IPS-NIHi11 (cell line): ENCODE measurements at regions not wholly inside any gene's neighbourhood (a gene's known extent, or its start where the extent isn't known, plus 50 kb on each side); places are given as distances from the start of the nearest gene placed in this dataset.
"Not testable (repeated sequence)": the region's sequence is repeated elsewhere in the genome, so short reads cannot be mapped to it uniquely, and the experiment has no call there.

Source experiments
- DNase-seq: peaks from one replicate; pipeline ENCODE4 v3.0.0; 2012; ENCODE audit warnings: mixed read lengths, low spot score

DNA sequence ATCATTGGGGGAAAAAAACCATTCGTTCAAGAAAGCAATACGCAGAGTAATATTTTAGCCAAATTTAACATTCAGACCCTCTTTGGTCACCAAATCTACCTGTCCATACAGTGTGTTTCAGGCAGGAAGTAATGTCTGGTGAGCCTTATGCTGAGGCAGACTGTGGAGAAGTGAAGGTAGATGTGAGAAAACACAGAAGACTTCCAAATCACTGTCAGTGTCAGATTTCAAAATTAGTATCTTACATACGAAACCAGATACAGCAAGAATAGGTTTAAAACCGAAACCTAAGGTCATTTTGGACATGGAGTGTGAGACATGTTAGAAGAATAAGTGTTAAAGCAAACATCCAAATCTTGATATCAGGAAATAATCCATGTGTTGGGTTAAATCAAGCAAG is 664.5 kb upstream of the HTR2C start:
- no peak for DNase-seq

DNA sequence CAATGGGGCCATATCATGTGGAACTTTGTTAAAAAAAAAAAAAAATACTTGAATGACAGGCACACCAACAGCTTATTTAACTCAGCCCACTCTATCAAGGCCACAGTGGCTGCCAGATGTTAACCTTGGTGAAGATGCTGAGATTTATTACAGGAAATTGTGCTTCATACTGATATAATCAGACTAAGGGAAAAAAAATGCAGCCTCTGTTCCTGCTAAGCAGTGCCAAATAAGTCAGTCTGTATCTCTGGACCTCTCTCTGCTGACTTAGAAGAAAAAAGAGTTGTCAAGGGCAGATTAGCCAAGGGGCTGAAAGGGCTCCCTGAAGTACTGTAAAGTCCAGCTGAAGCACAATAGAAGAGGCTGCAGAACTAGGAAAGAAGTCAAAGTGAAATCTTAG is 677.7 kb upstream of the HTR2C start:
- DNase-seq = no peak

DNA sequence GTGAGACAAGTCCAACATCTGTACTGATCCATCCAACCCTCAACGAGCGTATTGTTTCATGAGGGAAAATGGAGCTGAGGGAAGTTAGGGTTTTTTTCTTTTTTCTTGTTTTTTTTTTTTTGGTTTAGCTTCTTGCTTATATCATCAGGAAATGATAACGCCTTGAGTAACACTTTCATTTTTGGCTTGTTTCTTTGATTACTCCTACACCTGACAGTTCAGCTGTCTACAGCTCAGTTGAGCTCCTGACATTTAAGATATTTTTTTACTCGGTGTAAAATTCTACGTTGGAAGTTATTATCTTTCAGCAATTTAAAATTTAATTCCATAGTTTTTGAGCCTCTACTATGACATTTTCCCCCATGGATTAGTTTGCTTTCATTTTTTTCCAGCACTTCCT is 691.0 kb upstream of the HTR2C start:
- no peak for DNase-seq

DNA sequence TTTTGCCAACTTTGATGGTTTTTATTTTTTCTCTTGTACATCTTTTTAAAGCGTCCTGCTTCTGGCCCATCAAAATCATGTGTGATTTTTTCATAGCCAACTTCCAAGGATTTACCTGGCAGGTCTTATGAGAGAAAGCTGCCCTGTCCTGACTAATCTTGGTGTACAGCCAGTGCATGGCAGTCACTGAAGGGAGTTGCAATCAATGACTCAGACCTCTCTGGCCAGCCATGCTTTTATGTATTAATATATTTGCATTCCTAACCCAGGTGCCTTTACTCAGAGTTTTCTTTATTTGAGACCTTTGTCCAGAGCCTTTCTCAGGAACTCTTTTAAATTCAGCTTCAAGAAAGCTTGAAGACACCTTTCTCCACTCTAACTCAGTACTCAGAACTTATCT is 691.5 kb upstream of the HTR2C start:
- no peak for DNase-seq

DNA sequence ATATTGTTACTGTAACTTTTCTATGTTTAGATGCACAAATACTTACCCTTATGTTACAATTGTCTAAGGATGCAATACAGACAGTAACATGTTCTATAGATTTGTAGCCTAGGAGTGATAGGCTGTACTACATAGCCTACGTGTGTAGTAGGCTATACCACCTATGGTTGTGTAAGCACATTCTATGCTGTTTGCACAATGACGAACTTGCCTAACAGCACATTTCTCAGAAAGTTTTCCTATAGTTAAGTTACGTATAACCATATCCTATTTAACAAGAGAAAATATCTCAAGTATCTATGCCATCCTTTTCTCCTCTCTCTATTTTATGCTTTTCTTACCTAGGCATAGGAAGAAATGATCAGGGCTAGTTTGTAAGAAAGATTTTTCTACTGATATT is 710.8 kb upstream of the HTR2C start:
- DNase-seq = no peak

DNA sequence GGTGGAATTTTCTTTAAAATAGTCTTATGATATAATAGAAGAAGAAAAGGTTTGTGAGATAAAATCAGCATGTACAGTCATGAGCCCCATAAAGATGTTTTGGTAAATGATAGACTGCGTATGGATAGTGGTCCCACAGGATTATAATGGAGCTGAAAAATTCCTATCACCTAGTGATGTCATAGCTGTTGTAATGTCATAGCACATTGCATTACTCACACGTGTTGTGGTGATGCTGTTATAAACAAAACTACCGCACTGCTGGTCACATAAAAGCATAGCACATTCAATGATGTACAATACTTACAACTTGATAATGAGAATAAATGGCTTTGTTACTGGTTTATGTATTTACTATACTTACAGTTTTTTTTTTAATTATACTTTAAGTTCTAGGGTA is 715.2 kb upstream of the HTR2C start:
- no peak for DNase-seq

DNA sequence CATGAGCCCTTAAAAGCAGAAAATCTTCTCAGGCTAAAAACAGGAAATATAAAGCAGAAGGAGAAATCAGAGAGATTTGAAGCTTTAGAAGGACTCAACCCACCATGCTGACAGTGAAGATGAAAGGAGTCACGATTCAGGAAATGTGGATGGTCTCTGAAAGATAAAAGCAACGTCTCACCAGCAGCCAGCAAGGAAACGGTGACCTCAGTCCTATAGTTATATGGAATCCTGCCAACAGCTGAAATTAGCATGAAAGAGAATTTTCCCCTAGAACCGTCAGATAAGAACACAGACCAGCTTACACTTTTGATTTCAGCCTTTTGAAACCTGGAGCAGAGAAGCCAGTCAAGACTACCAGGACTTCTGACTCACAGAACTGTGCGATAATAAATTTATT is 715.7 kb upstream of the HTR2C start:
- no peak for DNase-seq

DNA sequence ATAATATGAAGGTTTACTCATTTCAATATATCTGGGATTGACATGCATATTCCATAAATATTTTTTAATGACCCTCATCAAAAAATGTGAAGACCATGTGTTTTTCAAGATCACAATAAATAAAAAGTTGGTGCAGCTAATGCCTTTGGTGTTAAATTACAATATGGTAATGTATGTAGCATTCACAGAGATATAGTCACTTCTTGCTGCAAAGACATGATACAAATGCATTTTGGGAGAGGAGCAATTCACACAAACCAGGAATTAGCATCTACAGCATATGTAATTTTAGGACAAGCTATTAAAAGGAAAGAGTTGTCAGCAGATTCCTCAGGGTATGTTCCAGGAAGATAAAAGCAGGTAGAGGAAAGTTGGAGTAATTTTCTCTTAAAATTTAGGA is 734.5 kb upstream of the HTR2C start:
- DNase-seq = no peak

DNA sequence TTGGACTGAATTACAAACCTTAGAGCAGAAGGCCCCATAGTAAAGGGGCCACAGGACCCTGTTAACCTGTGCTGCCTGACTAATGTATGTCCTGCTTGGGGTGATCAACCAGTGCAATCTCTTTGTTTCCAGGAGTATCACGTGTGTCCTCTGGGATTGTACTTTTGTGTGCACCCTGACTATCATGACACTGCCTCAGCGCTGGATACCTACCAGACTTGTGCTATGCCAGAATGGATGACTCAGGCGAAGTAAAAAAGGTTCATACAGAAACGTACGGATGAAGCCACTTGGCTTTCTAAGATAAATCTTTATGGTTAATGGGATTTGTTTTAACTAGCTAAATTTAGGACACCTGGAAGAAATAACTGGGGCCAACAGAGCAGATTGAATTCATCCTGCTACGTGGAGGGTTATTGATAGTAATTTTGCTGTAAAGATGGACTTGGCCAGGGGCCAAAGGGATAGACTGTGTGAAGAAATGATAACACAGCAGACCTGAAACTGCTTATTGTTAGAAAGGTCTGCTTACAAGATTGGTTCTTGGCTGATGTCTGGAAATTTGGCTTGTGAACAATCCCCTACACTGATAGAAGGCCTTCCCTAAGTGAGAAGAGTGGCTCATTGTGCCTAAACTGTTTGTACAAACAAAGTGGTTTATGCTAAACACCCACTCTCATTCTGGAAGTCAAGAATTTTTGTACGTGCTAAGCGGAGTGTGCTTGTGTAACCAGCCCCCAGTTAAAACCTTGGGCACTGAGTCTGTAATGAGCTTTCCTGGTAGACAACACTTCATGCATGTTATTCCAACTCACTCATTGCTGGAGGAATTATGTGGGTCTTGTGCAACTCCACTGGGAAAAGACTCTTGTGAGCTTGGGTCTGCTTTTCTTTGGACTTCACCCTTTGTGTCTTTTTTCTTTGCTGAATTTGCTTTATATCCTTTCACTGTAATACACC is 750.5 kb upstream of the HTR2C start:
- DNase-seq = no peak

DNA sequence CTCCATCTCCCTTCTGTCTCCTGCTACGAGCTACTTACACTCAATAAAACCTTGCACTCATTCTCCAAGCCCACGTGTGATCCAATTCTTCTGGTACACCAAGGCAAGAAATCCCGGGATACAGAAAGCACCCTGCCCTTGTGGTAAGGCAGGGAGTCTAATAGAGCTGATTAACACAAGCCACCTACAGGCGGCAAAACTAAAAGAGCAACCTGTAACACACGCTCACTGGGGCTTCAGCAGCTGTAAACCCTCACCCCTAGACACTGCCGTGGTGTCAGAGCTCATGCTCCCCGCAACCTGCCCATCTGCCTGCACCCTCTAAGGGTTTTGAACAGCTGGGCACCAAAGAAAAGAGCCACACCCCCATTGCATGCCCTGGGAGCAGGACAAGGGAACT is 755.4 kb upstream of the HTR2C start:
- DNase-seq = peak; percentile 3

DNA sequence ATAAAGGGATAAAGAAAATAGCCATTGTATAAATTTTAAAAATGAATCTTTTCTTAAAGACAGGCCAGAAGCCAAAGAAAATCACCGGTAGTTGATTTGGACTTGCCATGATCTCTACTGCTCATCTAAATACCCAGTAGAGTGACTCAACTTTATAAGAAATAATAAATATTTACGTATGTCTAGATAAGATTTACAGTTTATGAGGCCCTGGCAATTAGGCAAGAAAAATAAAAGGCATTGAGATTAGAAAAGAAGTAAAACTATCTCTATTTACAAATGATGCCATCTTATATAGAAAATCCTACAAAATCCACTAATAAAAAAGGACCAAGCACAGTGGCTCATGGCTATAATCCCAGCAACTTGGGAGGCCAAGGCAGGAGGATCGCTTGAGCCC is 765.5 kb upstream of the HTR2C start:
- no peak for DNase-seq

DNA sequence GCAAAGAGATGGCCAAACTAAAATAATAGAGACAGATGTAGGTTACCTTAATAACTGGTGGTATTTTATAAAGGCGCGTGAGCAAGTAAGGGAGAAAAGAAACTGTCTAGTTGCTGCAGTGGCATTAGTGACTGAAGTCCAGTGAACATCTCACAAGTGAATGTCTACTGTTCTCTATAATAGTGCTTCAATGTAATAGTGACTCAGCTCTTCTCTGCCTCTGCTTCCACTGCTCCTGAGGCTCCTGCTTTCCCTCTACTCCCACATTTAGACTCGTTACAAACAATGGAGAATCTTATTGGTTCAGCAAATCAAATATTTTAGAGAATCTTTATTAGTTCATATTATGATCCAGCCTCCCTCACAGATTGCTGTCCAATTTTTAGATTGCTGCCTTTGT is 779.1 kb upstream of the HTR2C start:
- no peak for DNase-seq

DNA sequence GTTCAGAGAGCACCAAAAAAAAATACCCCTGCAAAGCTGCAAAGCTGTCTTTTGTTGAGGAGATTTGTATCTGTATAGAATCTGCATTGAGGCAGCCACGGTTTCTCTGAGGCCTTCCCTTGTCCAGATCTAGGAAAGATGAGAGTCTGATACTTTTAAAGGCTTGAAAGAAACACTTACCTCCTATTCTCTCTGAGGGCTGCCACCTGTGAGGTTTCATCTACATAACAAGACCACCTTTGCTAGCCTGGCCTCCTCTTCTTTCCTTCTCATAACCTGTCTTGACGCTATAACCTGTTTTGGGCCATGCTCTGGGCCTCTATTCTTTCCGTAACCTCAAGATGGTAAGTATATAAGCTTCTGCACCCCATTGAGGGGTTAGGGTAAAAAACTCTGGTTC is 779.6 kb upstream of the HTR2C start:
- no peak for DNase-seq

DNA sequence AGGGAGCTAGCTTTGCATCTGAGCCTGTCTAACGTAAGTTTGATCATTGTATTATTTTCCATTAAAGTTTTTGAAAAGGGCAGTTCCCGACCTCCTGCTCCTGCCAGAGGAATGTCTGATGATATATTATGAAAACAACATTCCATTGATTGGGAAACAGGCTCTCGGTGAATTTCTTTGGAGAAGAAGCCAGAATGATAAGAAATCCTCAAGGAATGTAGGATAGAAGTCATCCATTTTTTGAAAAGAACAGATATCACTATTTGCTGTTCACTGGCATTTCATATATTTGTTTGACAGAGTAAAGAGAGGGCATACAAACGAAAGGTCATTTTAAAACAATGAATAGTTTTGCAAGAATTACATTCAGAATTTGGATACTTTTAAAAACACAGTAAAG is 781.0 kb upstream of the HTR2C start:
- no peak for DNase-seq

DNA sequence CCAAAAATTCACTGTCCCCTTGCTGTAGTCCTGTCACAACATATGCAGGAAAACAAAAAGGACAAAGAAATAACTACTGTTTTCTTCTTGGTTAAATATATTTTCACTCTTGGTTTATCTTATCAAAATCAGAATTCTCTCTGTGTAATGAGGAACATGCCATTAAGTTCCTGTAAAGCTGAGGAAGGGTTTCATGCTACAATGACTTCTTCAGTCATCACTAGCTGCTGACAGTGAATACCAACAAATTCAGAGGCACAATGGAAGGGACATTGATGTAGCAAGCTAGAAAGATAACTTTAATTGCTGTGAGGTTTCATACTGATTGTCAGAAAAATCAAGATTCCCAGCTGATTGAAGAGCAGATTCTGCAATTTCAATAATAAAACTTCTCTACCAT is 782.9 kb upstream of the HTR2C start:
- no peak for DNase-seq

DNA sequence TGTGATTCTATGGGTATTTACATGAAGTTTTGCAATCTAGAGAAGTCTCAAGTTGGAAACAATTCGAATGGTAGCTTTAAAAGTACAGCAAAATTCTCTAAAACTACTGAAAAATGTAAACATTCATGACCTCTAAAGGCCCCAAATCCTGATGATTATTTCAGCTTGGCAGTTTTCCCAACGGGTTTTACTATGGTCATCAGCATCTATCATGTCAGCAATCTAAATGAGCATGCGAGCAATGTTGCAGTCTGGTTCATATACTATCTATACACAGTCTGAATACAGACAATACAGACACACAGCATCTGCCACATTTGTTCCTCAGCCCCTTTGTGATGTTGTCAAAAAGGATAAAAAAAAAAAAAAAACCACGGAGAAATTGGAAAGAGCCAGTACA is 790.3 kb upstream of the HTR2C start:
- no peak for DNase-seq

DNA sequence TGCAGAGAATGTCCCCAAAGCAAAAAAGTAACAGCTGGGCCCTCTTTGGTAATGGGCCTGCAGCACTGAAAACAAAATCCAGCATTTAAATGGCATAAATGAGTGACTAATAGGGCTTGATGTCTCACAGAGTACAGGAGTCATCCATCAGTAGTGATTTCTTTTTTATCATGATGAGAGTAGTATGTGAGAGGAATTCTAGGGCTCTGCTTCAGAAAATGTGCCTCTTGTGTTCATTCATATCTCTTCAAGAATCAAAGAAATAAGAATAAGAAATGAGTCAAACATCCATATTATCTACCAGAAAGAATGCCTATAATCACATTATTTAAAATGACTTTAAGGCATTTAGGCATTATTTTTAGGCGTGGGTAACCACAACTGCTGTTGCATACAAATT is 792.9 kb upstream of the HTR2C start:
- no peak for DNase-seq

DNA sequence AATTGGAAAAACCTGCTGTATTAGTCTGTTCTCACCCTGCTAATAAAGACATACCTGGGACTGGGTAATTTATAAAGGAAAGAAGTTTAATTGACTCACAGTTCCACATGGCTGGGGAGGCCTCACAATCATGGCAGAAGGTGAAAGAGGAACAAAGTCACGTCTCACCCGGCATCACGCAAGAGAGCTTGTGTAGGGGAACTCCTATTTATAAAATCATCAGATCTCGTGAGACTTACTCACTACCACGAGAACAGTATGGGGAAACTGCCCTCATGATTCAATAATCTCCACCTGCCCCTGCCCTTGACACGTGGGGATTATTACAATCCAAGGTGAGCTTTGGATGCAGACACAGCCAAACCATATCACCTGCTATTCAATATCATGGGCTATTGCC is 799.1 kb upstream of the HTR2C start:
- DNase-seq = not testable (repeated sequence)

DNA sequence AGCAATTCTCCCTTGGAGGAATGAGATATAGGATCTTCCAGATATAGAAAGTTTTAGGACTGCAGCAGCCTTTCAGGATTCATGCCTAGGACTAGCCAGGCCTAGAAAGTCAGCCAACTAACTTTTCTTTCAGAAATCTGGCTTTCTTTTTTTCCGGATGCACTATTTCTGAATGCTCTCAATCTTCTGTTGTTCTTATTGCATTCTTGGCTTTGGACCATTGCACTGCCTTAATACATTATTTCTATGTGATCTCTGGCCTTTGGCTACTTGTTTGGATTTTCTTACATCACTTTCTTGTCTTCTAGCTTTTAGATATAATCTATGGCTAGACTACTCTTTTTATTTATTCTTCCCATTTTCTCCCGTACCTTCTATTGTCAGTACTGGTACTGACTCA is 813.1 kb upstream of the HTR2C start:
- DNase-seq = no peak

DNA sequence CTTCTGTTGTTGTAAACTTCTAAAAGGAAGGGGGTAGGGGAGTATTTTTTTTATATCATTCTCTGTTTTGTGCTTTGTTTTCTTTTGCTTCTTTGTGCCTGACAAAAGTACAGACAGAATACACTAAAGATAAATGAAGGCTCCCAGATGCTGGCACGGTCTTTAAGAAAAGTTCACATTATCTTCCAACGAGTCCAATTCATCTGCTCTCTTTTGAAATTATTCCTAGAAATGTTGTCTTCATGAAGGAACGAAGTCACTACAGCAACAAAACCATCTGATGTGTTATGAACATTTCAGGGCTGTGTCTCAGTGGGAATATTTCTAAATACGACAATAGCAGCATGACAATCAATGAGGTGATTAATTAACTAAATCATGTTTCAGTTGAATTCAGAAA is 813.8 kb upstream of the HTR2C start:
- DNase-seq = no peak

DNA sequence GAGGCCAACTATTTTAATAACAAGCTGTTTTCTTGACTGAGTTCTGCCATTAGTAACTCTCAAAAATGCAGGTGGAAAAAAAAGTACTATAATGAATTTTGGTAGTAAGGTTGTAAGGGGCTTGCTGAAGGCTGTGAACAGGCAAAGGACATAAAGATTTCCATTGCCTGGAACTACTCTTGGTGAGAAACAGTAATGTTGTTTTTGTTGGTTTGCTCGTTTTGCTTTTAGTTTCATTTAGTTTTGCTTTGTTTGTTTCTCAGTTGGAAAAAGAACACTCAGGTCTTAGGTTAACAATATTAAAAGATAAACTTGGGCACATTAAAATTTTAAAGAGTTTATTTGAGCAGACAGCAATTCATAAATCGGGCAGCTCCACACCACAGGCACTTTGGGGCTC is 824.5 kb upstream of the HTR2C start:
- DNase-seq = no peak

DNA sequence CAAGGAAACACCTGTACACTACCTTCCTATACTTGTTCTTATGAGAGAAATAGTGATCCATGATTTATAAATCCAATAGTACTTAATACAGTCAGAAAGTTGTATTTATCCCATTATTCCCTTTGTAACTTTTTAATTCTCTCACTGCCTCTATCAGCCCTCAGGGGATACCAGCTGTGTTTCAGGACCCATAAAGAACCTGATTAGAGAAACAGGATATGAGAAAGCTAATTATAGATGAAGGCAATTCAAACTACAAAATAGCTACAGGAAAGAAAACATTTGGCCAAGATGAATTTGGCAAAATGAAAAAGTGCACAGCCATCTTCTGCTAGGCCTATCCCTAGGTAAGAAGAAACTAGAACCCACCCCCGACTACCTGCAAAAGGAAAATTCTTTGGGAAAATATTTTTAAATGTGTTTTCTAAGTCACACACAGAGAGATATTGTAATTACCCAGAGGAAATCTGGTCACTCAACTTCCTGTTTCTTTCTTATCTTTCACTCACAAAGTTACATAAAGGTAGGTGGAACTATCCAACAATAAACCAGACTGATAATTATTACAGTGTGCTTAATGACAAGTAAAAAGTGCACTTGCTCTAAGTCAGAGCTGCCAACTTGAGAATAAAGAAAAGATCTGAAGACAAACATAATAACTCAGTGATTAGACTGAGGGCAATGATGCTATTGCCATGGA is 836.5 kb upstream of the HTR2C start:
- DNase-seq = no peak

DNA sequence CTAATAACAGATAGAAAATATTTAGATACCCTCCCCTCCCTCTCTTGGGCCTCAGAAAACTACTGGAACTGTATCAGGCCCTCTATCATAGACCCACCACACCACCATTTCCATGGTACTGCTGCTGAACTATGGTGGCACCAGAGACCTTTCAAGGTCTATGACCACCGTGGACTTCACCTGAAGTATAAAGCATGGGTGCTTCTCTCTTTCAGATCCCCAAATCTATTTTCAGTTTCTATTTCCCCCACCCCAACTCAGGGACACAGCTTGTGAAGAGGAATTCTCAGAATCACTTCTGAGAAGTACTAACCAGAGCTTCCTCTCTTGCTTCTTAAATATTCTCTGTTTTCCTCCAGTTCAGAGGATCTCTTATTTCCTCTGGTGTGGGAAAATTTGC is 840.8 kb upstream of the HTR2C start:
- no peak for DNase-seq

DNA sequence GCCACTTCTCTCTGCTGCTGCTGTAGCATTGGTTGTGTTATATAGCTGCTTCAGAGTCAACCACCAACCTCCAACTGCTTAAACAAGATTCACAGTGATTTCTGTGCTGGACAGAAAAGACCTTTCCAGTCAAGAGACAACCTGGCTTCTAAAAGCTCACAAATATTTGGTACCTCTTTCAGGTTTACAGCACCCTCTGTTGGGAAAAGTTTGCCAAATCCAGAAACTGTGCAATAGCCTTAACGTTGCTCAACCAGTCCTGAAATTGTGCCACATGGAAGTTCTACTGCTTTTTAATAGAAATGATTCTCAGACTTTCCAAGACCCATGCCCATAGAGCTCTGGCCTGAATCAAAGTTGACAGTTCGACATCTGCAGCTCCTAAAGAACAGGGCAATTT is 842.1 kb upstream of the HTR2C start:
- peak; percentile 34 for DNase-seq
